H9 (cell line): ENCODE measurements at regions not wholly inside any gene's neighbourhood (a gene's known extent, or its start where the extent isn't known, plus 50 kb on each side); places are given as distances from the start of the nearest gene placed in this dataset.

Experiments
- DNase-seq: peaks from one replicate; pipeline ENCODE4 v3.0.0-alpha.2; 2017
- H2AFZ ChIP-seq: one replicate; pipeline ENCODE4 v1.6.1; 2013; ENCODE audit warnings: mild to moderate bottlenecking, low read length, control low read depth, moderate library complexity
- H2AK5ac ChIP-seq: 2 replicates; pipeline ENCODE4 v1.6.1; 2013; ENCODE audit warnings: low read length, control low read depth, mixed read lengths; ENCODE audit not compliant: insufficient read length
- H2BK120ac ChIP-seq: one replicate; pipeline ENCODE4 v1.6.1; 2013; ENCODE audit warnings: low read depth, mild to moderate bottlenecking, low read length, control low read depth, inconsistent platforms; ENCODE audit not compliant: poor library complexity, severe bottlenecking
- H2BK12ac ChIP-seq: 2 replicates; pipeline ENCODE4 v1.6.1; 2013; ENCODE audit warnings: low read length, control low read depth, mixed read lengths, low read depth; ENCODE audit not compliant: insufficient read length
- H2BK15ac ChIP-seq: 2 replicates; pipeline ENCODE4 v1.6.1; 2013; ENCODE audit warnings: low read depth, low read length, control low read depth
- H2BK20ac ChIP-seq: one replicate; pipeline ENCODE4 v1.6.1; 2013; ENCODE audit warnings: low read depth, mild to moderate bottlenecking, low read length, control low read depth, inconsistent platforms; ENCODE audit not compliant: poor library complexity, severe bottlenecking
- H2BK5ac ChIP-seq: 2 replicates; pipeline ENCODE4 v1.6.1; 2013; ENCODE audit warnings: low read length, control low read depth, mixed read lengths; ENCODE audit not compliant: insufficient read length
- H3K14ac ChIP-seq: 2 replicates; pipeline ENCODE4 v1.6.1; 2013; ENCODE audit warnings: low read length, control low read depth; ENCODE audit not compliant: insufficient read depth
- H3K18ac ChIP-seq: 2 replicates; pipeline ENCODE4 v1.6.1; 2013; ENCODE audit warnings: low read depth, mild to moderate bottlenecking, mixed read lengths, low read length, control low read depth; ENCODE audit not compliant: insufficient read length
- H3K23ac ChIP-seq: 2 replicates; pipeline ENCODE4 v1.6.1; 2013; ENCODE audit warnings: low read length, control low read depth, mixed read lengths, low read depth; ENCODE audit not compliant: insufficient read length
- H3K23me2 ChIP-seq: 2 replicates; pipeline ENCODE4 v1.6.1; 2013; ENCODE audit warnings: low read depth, mild to moderate bottlenecking, mixed read lengths, low read length, control low read depth; ENCODE audit not compliant: insufficient read length, poor library complexity, severe bottlenecking
- H3K27ac ChIP-seq: 2 replicates; pipeline ENCODE4 v1.5.1; 2013; ENCODE audit warnings: low read length, control low read depth, mixed read lengths, low read depth; ENCODE audit not compliant: insufficient read length
- H3K27me3 ChIP-seq: 2 replicates; pipeline ENCODE4 v1.6.1; 2013; ENCODE audit warnings: low read length, control low read depth, inconsistent platforms; ENCODE audit not compliant: insufficient read depth
- H3K4ac ChIP-seq: 2 replicates; pipeline ENCODE4 v1.6.1; 2013; ENCODE audit warnings: low read depth, mild to moderate bottlenecking, control low read depth, inconsistent platforms, low read length, moderate library complexity
- H3K4me1 ChIP-seq: 2 replicates; pipeline ENCODE4 v1.6.1; 2013; ENCODE audit warnings: low read length, control low read depth, inconsistent platforms; ENCODE audit not compliant: insufficient read depth
- H3K4me2 ChIP-seq: 2 replicates; pipeline ENCODE4 v1.6.1; 2013; ENCODE audit warnings: low read length, control low read depth, mixed read lengths; ENCODE audit not compliant: insufficient read length, insufficient read depth
- H3K56ac ChIP-seq: 2 replicates; pipeline ENCODE4 v1.6.1; 2013; ENCODE audit warnings: low read depth, mild to moderate bottlenecking, mixed read lengths, low read length, control low read depth; ENCODE audit not compliant: insufficient read length
- H3K79me1 ChIP-seq: 2 replicates; pipeline ENCODE4 v1.6.1; 2013; ENCODE audit warnings: low read depth, mild to moderate bottlenecking, moderate library complexity, low read length, control low read depth, inconsistent platforms; ENCODE audit not compliant: insufficient read depth, poor library complexity, severe bottlenecking
- H3K79me2 ChIP-seq: 2 replicates; pipeline ENCODE4 v1.6.1; 2013; ENCODE audit warnings: low read length, control low read depth, inconsistent platforms; ENCODE audit not compliant: insufficient read depth
- H3K9ac ChIP-seq: 2 replicates; pipeline ENCODE4 v1.6.1; 2013; ENCODE audit warnings: low read length, control low read depth, mixed read lengths; ENCODE audit not compliant: insufficient read length; ENCODE audit errors: extremely low read depth
- H3K9me3 ChIP-seq: one replicate; pipeline ENCODE4 v1.6.1; 2013; ENCODE audit warnings: low read depth, low read length, inconsistent platforms; ENCODE audit not compliant: control insufficient read depth
- H3T11ph ChIP-seq: one replicate; pipeline ENCODE4 v1.6.1; 2013; ENCODE audit warnings: mild to moderate bottlenecking, low read length, control low read depth, inconsistent platforms
- H4K20me1 ChIP-seq: one replicate; pipeline ENCODE4 v1.6.1; 2013; ENCODE audit not compliant: control insufficient read depth, insufficient read length, insufficient read depth
- H4K5ac ChIP-seq: 2 replicates; pipeline ENCODE4 v1.6.1; 2013; ENCODE audit warnings: low read depth, mild to moderate bottlenecking, mixed read lengths, low read length, control low read depth; ENCODE audit not compliant: insufficient read length
- H4K8ac ChIP-seq: replicated peaks from 2 replicates; pipeline ENCODE4 v1.6.1; 2013; ENCODE audit warnings: low read length, control low read depth, mixed read lengths, low read depth; ENCODE audit not compliant: insufficient read length
- H4K91ac ChIP-seq: 2 replicates; pipeline ENCODE4 v1.6.1; 2013; ENCODE audit warnings: low read depth, mild to moderate bottlenecking, moderate library complexity, mixed read lengths, low read length, control low read depth; ENCODE audit not compliant: insufficient read length
- H3K27ac Mint-ChIP-seq, 3 experiments: 2 replicates in 2 of 3; 3 replicates in 1 of 3; pipeline ENCODE4 v1.8.0; 2020 to 2021; ENCODE audit warnings: mixed read lengths in 3 of 3, mild to moderate bottlenecking in 1 of 3, moderate library complexity in 1 of 3
- H3K27me3 Mint-ChIP-seq: 2 replicates; pipeline ENCODE4 v1.8.0; 2021; ENCODE audit warnings: low read depth, mild to moderate bottlenecking, moderate library complexity, mixed read lengths
- H3K36me3 Mint-ChIP-seq, 3 experiments: 2 replicates in 2 of 3; 3 replicates in 1 of 3; pipeline ENCODE4 v1.8.0; 2020 to 2021; ENCODE audit warnings: low read depth in 3 of 3, mixed read lengths in 3 of 3; ENCODE audit not compliant: insufficient read depth in 1 of 3
- H3K4me1 Mint-ChIP-seq, 2 experiments: 2 replicates each; pipeline ENCODE4 v1.8.0; 2020; ENCODE audit warnings: mixed read lengths in 2 of 2
- H3K4me3 Mint-ChIP-seq, 2 experiments: 2 replicates in 1 of 2; 3 replicates in 1 of 2; pipeline ENCODE4 v1.8.0; 2020 to 2021; ENCODE audit warnings: mild to moderate bottlenecking in 2 of 2, mixed read lengths in 2 of 2, moderate library complexity in 1 of 2
- H3K9me3 Mint-ChIP-seq, 2 experiments: 2 replicates in 1 of 2; 3 replicates in 1 of 2; pipeline ENCODE4 v1.8.0; 2020; ENCODE audit warnings: mild to moderate bottlenecking in 2 of 2, mixed read lengths in 2 of 2, moderate library complexity in 1 of 2
- CTCF ChIP-seq: fragments of 200-600 bp; sonication (generic); conservative IDR thresholded peaks from 3 replicates; pipeline ENCODE4 v1.8.0; 2021; ENCODE audit warnings: antibody characterized with exemption, mild to moderate bottlenecking
- WGBS: extraction: QIAGEN DNeasy Blood & Tissue Kit; methylation state at CpG from one replicate; pipeline ENCODE4 v1.1.7; 2013; ENCODE audit warnings: missing lambda C conversion rate, low lambda C conversion rate, mixed read lengths; ENCODE audit not compliant: insufficient read length; ENCODE audit errors: extremely low coverage; 5-methylcytosine and 5-hydroxymethylcytosine counted together

- no peaks in the 10 kb centered on the region for H4K20me1 ChIP-seq
- H2AFZ ChIP-seq, result no peak overlapping the region
- H3K56ac ChIP-seq, result no peak overlapping the region
- H3K27me3 ChIP-seq, result no peaks in the 10 kb centered on the region
- no peak for DNase-seq
- H2BK15ac ChIP-seq, result no peak overlapping the region
- H2BK5ac ChIP-seq, result no peak overlapping the region
- H3K23me2 ChIP-seq, result no peaks in the 10 kb centered on the region
- Mint-ChIP-seq H3K4me3 (no peak overlapping the region), H3K4me1 (no peaks in the 10 kb centered on the region), H3K9me3 (no peaks in the 10 kb centered on the region; a peak in 1 of 5 replicates), H3K36me3 (no peaks in the 10 kb centered on the region), H3K27ac (no peak overlapping the region), H3K27me3 (no peaks in the 10 kb centered on the region)
- H3T11ph ChIP-seq, result no peak overlapping the region
- H2BK120ac ChIP-seq, result no peak overlapping the region
- no peaks in the 10 kb centered on the region for H3K79me2 ChIP-seq
- H3K4ac ChIP-seq, result no peak overlapping the region
- no peaks in the 10 kb centered on the region for H3K4me1 ChIP-seq
- H4K8ac ChIP-seq, result no peak overlapping the region
- no peak overlapping the region for H2BK20ac ChIP-seq
- H2AK5ac ChIP-seq, result no peak overlapping the region
- TF ChIP-seq CTCF, result no peak
- no peaks in the 10 kb centered on the region for H3K9me3 ChIP-seq
- H3K79me1 ChIP-seq, result no peaks in the 10 kb centered on the region
- H3K18ac ChIP-seq, result no peak overlapping the region
- no peak overlapping the region for H3K9ac ChIP-seq
- H3K23ac ChIP-seq, result no peak overlapping the region
- H3K27ac ChIP-seq, result no peak overlapping the region
- no peak overlapping the region for H2BK12ac ChIP-seq
- no CpG with 5 or more reads among the region's 2 CpGs for WGBS
- no peak overlapping the region for H3K4me2 ChIP-seq
- no peak overlapping the region for H3K14ac ChIP-seq
- H4K91ac ChIP-seq, result no peak overlapping the region
- H4K5ac ChIP-seq, result no peak overlapping the region
Measured at GRCh38 chr18:39550701-39551100, 1985.1 kb upstream of the CELF4 start.
